ENCODE measurements at regions not wholly inside any gene's neighbourhood (a gene's known extent, or its start where the extent isn't known, plus 50 kb on each side); places are given as distances from the start of the nearest gene placed in this dataset.

DNA sequence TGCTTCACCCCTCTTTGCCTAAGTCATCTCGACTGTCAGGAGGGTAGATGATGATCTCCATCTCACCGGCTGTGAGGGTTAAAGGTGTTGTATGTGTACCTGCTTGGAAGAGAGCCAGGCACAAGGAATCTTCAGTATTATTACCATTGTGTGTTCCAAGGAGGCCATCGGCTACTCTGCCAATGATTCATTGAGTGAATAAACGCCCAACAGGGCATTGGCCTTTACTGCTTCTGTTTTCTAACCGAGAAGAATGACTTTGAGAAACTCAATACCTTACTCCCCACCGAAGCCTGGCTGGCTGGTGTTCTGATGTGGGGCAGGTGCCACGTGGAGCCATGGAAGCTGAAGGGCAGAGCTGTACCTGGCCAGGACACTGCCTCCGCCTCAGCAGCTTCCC lies 228.8 kb downstream of the SNX18 start:
- DNase-seq (ENCODE audit: low read depth), result peak; percentile 10
- FAIRE-seq, result no peak

DNA sequence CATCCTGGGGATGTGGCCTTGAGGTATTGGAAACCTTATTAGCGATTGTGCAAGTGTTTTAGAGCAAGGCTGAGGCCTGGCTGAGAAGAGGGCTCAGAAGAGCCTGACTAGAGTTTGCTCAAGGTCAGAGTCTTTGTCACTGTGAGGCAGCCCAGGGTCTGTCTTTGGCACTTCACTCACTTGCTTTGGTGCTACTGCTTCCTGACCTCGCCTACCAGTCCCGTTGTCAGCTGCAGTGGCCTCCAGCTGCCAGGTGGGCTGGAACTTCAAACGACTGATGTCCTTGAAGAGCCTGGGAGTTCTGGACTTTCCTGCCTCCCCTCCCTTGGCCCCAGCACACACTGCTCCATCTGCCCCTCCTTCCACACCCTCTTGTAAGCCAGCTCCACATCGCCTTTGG lies 228.0 kb downstream of the SNX18 start:
- no peak for FAIRE-seq
- no peaks in the 10 kb centered on the region for H3K27me3 ChIP-seq (ENCODE audit: control insufficient read depth, insufficient read depth, low read length)
- TF ChIP-seq, protein P1, sequence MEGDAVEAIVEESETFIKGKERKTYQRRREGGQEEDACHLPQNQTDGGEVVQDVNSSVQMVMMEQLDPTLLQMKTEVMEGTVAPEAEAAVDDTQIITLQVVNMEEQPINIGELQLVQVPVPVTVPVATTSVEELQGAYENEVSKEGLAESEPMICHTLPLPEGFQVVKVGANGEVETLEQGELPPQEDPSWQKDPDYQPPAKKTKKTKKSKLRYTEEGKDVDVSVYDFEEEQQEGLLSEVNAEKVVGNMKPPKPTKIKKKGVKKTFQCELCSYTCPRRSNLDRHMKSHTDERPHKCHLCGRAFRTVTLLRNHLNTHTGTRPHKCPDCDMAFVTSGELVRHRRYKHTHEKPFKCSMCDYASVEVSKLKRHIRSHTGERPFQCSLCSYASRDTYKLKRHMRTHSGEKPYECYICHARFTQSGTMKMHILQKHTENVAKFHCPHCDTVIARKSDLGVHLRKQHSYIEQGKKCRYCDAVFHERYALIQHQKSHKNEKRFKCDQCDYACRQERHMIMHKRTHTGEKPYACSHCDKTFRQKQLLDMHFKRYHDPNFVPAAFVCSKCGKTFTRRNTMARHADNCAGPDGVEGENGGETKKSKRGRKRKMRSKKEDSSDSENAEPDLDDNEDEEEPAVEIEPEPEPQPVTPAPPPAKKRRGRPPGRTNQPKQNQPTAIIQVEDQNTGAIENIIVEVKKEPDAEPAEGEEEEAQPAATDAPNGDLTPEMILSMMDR (IDR thresholded peaks at IDR 0.05; ENCODE audit: insufficient read depth, low read length, severe bottlenecking), result no peak

More for the DNA sequence above, 228.8 kb downstream of the SNX18 start:
- Histone ChIP-seq H3K4me3 (ENCODE audit: low read depth, low read length) (no peak overlapping the region), H3K27me3 (ENCODE audit: control insufficient read depth, insufficient read depth, low read length) (no peaks in the 10 kb centered on the region), H3K36me3 (ENCODE audit: control insufficient read depth, insufficient read depth, low read length) (no peaks in the 10 kb centered on the region)
- TF ChIP-seq, protein P1 (IDR thresholded peaks at IDR 0.05; ENCODE audit: insufficient read depth, low read length, severe bottlenecking), result no peak

DNA sequence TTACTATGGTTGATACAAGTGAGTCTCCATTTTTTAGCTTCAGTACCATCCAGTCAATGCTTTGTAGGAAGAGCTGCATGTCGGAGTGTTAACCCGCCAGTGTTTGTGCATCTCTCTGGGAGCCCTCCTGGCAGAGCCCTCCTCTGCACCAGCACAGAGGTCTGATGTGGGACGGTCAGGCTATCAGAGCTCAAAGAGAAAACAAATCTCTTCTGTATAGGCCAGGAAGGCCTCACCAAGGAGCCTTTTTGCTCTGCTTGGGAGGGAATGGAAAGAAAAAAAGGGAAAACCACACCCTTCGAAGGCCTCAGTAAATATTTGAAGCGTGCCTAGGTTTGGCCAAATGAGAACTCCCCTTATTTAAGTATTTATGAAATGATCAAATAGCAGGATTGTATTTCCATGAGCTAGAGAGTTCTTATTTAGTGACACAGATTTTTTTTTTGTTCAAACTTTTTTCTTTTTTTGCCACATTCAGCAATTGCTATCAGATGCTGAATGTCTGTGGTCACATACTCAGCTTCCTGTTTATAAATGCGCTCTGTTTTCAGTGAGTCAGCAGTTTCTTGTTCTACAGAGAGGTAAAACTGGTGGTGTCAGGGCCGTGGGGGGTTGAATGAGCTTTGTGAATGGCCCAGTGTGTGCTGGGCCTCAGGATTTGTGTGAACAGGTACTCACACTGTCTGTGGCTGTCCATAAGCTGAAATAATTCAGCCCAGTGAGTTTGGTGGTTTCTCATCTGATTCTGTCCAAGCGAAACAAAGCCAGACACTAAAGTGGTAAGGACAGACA lies 226.6 kb downstream of the SNX18 start:
- no peak overlapping the region for H3K4me3 ChIP-seq (ENCODE audit: low read depth, low read length)
- TF ChIP-seq, protein P1 (IDR thresholded peaks at IDR 0.05; ENCODE audit: insufficient read depth, low read length, severe bottlenecking), result no peak
- peak; percentile 93 for DNase-seq (ENCODE audit: low read depth)
- no peaks in the 10 kb centered on the region for H3K36me3 ChIP-seq (ENCODE audit: control insufficient read depth, insufficient read depth, low read length)
- H3K27me3 ChIP-seq (ENCODE audit: control insufficient read depth, insufficient read depth, low read length), result no peaks in the 10 kb centered on the region
- no peak for FAIRE-seq

More for the DNA sequence above, 228.0 kb downstream of the SNX18 start:
- no peak overlapping the region for H3K4me3 ChIP-seq (ENCODE audit: low read depth, low read length)
- no peaks in the 10 kb centered on the region for H3K36me3 ChIP-seq (ENCODE audit: control insufficient read depth, insufficient read depth, low read length)
- no peak for DNase-seq (ENCODE audit: low read depth)

DNA sequence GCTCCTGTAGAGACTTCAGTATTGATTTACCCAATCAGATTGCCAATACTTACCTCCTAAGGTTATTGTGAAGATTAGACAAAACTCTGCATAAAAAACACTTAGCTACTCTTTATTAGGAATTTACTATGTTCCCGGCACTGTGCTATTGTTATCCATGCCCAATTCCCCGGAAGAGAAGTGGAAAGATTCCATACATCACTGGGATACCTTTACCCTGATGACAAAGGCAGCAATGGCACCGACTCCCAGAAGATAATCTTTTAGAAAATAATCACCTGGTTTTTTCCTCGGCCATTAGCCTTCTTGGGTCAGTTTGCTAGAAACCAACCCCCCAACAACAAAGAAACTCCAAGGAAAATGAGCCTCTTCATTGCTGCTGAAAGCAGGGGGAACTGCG lies 226.0 kb downstream of the SNX18 start:
- DNase-seq (ENCODE audit: low read depth) (no peak), FAIRE-seq (no peak)
- no peaks in the 10 kb centered on the region for H3K27me3 ChIP-seq (ENCODE audit: control insufficient read depth, insufficient read depth, low read length)
- H3K4me3 ChIP-seq (ENCODE audit: low read depth, low read length), result no peak overlapping the region
- TF ChIP-seq, protein P1 (IDR thresholded peaks at IDR 0.05; ENCODE audit: insufficient read depth, low read length, severe bottlenecking), result no peak
- no peaks in the 10 kb centered on the region for H3K36me3 ChIP-seq (ENCODE audit: control insufficient read depth, insufficient read depth, low read length)

DNA sequence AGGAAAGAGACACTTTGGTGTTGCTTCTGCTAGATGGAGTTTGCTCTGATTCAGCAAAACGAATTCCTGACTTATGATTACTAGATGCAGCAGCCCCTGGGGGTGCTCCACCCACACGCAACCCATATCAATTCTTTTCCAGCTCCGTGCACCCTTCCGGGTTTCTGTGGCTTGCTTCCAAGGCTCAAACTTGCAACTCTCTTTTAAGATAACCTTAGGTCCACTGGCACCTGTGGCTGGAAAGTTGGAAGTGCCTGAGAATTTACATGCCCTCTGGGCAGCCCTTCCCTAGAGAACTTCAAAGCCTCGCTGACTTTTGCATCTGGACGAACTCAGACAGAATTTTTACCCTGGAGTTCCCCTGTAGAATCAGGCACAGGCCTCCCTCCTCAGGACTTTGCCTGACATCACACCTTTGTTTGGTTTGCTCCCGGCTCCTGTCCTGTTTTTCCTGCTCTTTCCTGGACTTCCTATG lies 224.9 kb downstream of the SNX18 start:
- no peak overlapping the region for H3K4me3 ChIP-seq (ENCODE audit: low read depth, low read length)
- FAIRE-seq (no peak), DNase-seq (ENCODE audit: low read depth) (peak; percentile 91)
- H3K36me3 ChIP-seq (ENCODE audit: control insufficient read depth, insufficient read depth, low read length), result no peaks in the 10 kb centered on the region
- TF ChIP-seq, protein P1 (IDR thresholded peaks at IDR 0.05; ENCODE audit: insufficient read depth, low read length, severe bottlenecking), result peak; percentile 35
- H3K27me3 ChIP-seq (ENCODE audit: control insufficient read depth, insufficient read depth, low read length), result no peaks in the 10 kb centered on the region

All from bronchial epithelial cell (primary cell).